ENCODE measurements at regions not wholly inside any gene's neighbourhood (a gene's known extent, or its start where the extent isn't known, plus 50 kb on each side); places are given as distances from the start of the nearest gene placed in this dataset.

- no peaks in the 10 kb centered on the region for H3K9me3 ChIP-seq (ENCODE audit: control insufficient read depth, insufficient read depth, low read length)
- H3K27ac ChIP-seq (ENCODE audit: low read depth, low read length) = no peak overlapping the region
Measured at GRCh38 chr17:63066158-63066813, 100.3 kb downstream of the TANC2 start.

GRCh38 chr17:63069245-63069644 is 103.2 kb downstream of the TANC2 start:
- no peaks in the 10 kb centered on the region for H4K20me1 ChIP-seq (ENCODE audit: control insufficient read depth, insufficient read depth, low read depth, low read length)
- H3K4me3 ChIP-seq (ENCODE audit: low read length) = no peak overlapping the region
- no peaks in the 10 kb centered on the region for H3K79me2 ChIP-seq (ENCODE audit: control insufficient read depth, low read length)
- TF ChIP-seq EZH2phosphoT487 (IDR thresholded peaks at IDR 0.05; ENCODE audit: borderline replicate concordance, low read length) (no peak), CTCF (IDR thresholded peaks at IDR 0.05; ENCODE audit: low read depth, low read length, poor library complexity, severe bottlenecking) (no peak)
- H3F3A ChIP-seq (ENCODE audit: control insufficient read depth, insufficient read depth) = no peaks in the 10 kb centered on the region
- H3K27me3 ChIP-seq (ENCODE audit: control insufficient read depth, low read length) = 0 out of 2 replicates have a peak, but pooled peaks cover 5% of the 10 kb centered on the region
- H3K4me1 ChIP-seq (ENCODE audit: control insufficient read depth, low read length) = no peaks in the 10 kb centered on the region
- no peak overlapping the region for H3K27ac ChIP-seq (ENCODE audit: low read depth, low read length)
- no peaks in the 10 kb centered on the region for H3K9me2 ChIP-seq (replicated peaks; ENCODE audit: control insufficient read depth, low read length)
- H3K36me3 ChIP-seq (ENCODE audit: control insufficient read depth, low read length) = no peaks in the 10 kb centered on the region
- no peak overlapping the region for H3K4me2 ChIP-seq (ENCODE audit: low read length)
- no peaks in the 10 kb centered on the region for H3K9me3 ChIP-seq (ENCODE audit: control insufficient read depth, insufficient read depth, low read length)

More at GRCh38 chr17:63066158-63066813, 100.3 kb downstream of the TANC2 start:
- Histone ChIP-seq H3K27me3 (ENCODE audit: control insufficient read depth, low read length) (peaks cover 5% of the 10 kb centered on the region; the same call in 1 of the 2 replicates), H3K4me2 (ENCODE audit: low read length) (no peak overlapping the region), H3F3A (ENCODE audit: control insufficient read depth, insufficient read depth) (no peaks in the 10 kb centered on the region), H4K20me1 (ENCODE audit: control insufficient read depth, insufficient read depth, low read depth, low read length) (no peaks in the 10 kb centered on the region), H3K79me2 (ENCODE audit: control insufficient read depth, low read length) (no peaks in the 10 kb centered on the region), H3K4me1 (ENCODE audit: control insufficient read depth, low read length) (no peaks in the 10 kb centered on the region), H3K36me3 (ENCODE audit: control insufficient read depth, low read length) (no peaks in the 10 kb centered on the region), H3K9me2 (replicated peaks; ENCODE audit: control insufficient read depth, low read length) (no peaks in the 10 kb centered on the region), H3K4me3 (ENCODE audit: low read length) (no peak overlapping the region)
- no peak for TF ChIP-seq EZH2phosphoT487 (IDR thresholded peaks at IDR 0.05; ENCODE audit: borderline replicate concordance, low read length)
- TF ChIP-seq CTCF (IDR thresholded peaks at IDR 0.05; ENCODE audit: low read depth, low read length, poor library complexity, severe bottlenecking) = no peak

- Histone ChIP-seq H3K4me1 (ENCODE audit: control insufficient read depth, low read length) (no peaks in the 10 kb centered on the region), H3K4me3 (ENCODE audit: low read length) (no peak overlapping the region), H3K9me3 (ENCODE audit: control insufficient read depth, insufficient read depth, low read length) (no peaks in the 10 kb centered on the region), H4K20me1 (ENCODE audit: control insufficient read depth, insufficient read depth, low read depth, low read length) (no peaks in the 10 kb centered on the region), H3K9me2 (replicated peaks; ENCODE audit: control insufficient read depth, low read length) (no peaks in the 10 kb centered on the region), H3K27me3 (ENCODE audit: control insufficient read depth, low read length) (0 out of 2 replicates have a peak, but pooled peaks cover 5% of the 10 kb centered on the region), H3F3A (ENCODE audit: control insufficient read depth, insufficient read depth) (no peaks in the 10 kb centered on the region), H3K36me3 (ENCODE audit: control insufficient read depth, low read length) (no peaks in the 10 kb centered on the region), H3K79me2 (ENCODE audit: control insufficient read depth, low read length) (no peaks in the 10 kb centered on the region), H3K27ac (ENCODE audit: low read depth, low read length) (no peak overlapping the region), H3K4me2 (ENCODE audit: low read length) (no peak overlapping the region)
- TF ChIP-seq EZH2phosphoT487 (IDR thresholded peaks at IDR 0.05; ENCODE audit: borderline replicate concordance, low read length) = no peak
- no peak for TF ChIP-seq CTCF (IDR thresholded peaks at IDR 0.05; ENCODE audit: low read depth, low read length, poor library complexity, severe bottlenecking)
Measured at GRCh38 chr17:63070031-63070430, 104.0 kb downstream of the TANC2 start.
